ENCODE measurements at regions not wholly inside any gene's neighbourhood (a gene's known extent, or its start where the extent isn't known, plus 50 kb on each side); places are given as distances from the start of the nearest gene placed in this dataset.

- ATAC-seq (no peak), DNase-seq (ENCODE audit: low spot score) (no peak)
- intact Hi-C loops (cut with DNase I): no loop called here
Measured at GRCh38 chr1:31127266-31127665, 61.7 kb upstream of the PUM1 start.

- intact Hi-C loops (cut with DNase I): no loop called here
- ATAC-seq: peak; percentile 81
- DNase-seq (ENCODE audit: low spot score): no peak
Measured at GRCh38 chr1:31122741-31123140, 57.2 kb upstream of the PUM1 start.

DNA sequence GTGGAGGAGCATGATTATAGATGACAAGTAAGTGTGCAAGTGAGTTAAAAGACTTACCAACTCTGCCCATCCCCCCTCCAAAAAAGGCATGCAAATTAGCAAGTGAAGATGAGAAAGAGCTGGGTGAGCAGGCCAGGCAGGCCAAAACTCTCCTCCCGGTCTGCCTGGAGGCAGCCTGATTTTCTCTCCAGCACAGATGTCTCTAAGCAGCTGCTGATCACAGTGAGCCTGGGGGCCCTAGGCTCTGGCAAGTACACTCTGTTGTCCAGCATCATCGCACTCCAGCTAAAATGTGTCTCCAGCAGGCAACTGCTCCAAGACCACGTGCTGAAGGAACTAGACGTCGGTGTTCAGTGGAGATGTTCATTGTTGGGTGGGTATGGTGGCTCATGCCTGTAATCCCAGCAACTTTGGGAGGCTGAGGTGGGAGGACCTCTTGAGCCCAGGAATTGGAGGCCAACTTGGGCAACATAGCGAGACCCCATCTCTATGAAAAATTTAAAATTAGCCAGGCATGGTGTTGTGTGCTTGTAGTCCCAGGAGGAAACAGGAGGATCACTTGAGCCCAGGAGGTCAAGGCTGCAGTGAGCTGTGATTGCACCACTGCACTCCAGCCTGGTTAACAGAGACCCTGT lies 56.7 kb upstream of the PUM1 start:
- intact Hi-C loops (cut with DNase I): no loop called here
- ATAC-seq: no peak
- DNase-seq (ENCODE audit: low spot score): no peak

DNA sequence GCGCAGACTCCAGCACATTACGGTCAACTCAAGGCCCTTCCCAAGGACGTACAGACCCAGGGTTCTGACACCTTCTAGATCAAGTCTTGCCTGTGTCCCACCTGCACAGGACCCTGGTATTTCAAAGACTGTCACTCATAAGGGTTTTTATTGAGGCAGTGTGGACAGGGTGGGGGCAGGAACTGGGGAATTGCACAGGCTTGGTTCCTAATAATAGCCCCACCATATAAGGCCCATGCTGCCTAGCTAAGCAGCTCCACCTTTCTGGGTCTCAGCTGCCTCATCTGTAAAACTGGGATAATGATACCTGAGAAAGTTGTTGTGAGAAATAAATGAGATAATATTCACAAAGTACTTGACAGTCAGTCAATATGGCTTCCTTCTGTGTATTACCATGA lies 55.3 kb upstream of the PUM1 start:
- intact Hi-C loops (cut with DNase I): no loop called here
- ATAC-seq (no peak), DNase-seq (ENCODE audit: low spot score) (no peak)

DNA sequence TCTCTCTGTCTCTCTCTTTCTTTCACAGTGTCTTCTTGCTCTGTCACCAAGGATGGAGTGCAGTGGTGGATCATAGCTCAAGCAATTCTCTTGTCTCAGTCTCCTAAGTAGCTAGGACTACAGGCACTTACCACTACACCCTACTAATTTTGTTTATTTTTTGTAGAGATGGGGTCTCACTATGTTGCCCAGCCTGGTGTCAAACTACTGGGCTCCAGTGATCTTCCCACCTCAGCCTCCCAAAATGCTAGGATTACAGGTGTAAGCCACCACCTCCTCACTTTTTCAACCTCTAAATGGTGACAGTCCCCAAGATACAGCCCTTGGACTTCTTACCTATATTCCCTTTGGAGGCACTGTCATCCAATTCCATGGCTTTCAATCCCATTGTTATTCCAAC lies 50.5 kb upstream of the PUM1 start:
- DNase-seq (ENCODE audit: low spot score): no peak
- no peak for ATAC-seq
- intact Hi-C loops (cut with DNase I): no loop called here

Data from sciatic nerve (tissue), 2 donors.